HEK293 (cell line): ENCODE measurements at regions not wholly inside any gene's neighbourhood (a gene's known extent, or its start where the extent isn't known, plus 50 kb on each side); places are given as distances from the start of the nearest gene placed in this dataset.

Experiments
- CTCF ChIA-PET: fragments of 350-600 bp; formaldehyde crosslinking; extraction: SDS; loops from one replicate; lab custom pipeline; 2021; ENCODE audit warnings: antibody characterized with exemption; lab: Yijun Ruan, JAX
- POLR2A ChIA-PET: fragments of 300-600 bp; formaldehyde crosslinking; extraction: SDS; loops from one replicate; lab custom pipeline; 2020; ENCODE audit warnings: antibody characterized with exemption, inconsistent platforms; lab: Yijun Ruan, JAX
- H3K27ac ChIP-seq: fragments of 200-500 bp; sonication (Bioruptor generic); 2 replicates; pipeline ENCODE4 v1.5.1; 2014; ENCODE audit warnings: low read depth, low read length, control low read depth, inconsistent platforms; ENCODE audit errors: extremely low read depth
- H3K36me3 ChIP-seq, 2 experiments: fragments of 200-500 bp in 1 of 2; sonication (Bioruptor generic) in 1 of 2; 1 replicate in 1 of 2; 2 replicates in 1 of 2; pipeline ENCODE4 v1.5.1; 2014 to 2017; ENCODE audit warnings: inconsistent platforms in 2 of 2, low read length in 2 of 2; ENCODE audit not compliant: control insufficient read depth in 2 of 2, insufficient read depth in 1 of 2
- H3K4me1 ChIP-seq: fragments of 200-500 bp; sonication (Bioruptor generic); 2 replicates; pipeline ENCODE4 v1.5.1; 2014; ENCODE audit warnings: mild to moderate bottlenecking, low read length, inconsistent platforms; ENCODE audit not compliant: control insufficient read depth, insufficient read depth
- H3K4me3 ChIP-seq: 2 replicates; pipeline ENCODE4 v1.5.1; 2011; ENCODE audit warnings: low read depth, mild to moderate bottlenecking, control low read depth, low read length, moderate library complexity
- H3K9me3 ChIP-seq: fragments of 200-500 bp; sonication (Bioruptor generic); 2 replicates; pipeline ENCODE4 v1.5.1; 2014; ENCODE audit warnings: low read depth, low read length, inconsistent platforms; ENCODE audit not compliant: control insufficient read depth, insufficient read depth
- FEZF1 ChIP-seq: fragments of 450-650 bp; formaldehyde crosslinking; IDR thresholded peaks from 2 replicates; pipeline ENCODE4 v1.5.1; 2016; ENCODE audit warnings: missing biosample characterization, missing genetic modification characterization
- HOXC10 ChIP-seq: sonication (generic); formaldehyde crosslinking; IDR thresholded peaks from 2 replicates; pipeline ENCODE4 v1.8.1; 2023; ENCODE audit warnings: mild to moderate bottlenecking, missing genetic modification reagents
- KLF17 ChIP-seq: fragments of 450-650 bp; formaldehyde crosslinking; IDR thresholded peaks from 2 replicates; pipeline ENCODE4 v1.5.1; 2016; ENCODE audit warnings: missing biosample characterization, missing genetic modification characterization
- OSR2 ChIP-seq: fragments of 450-650 bp; formaldehyde crosslinking; IDR thresholded peaks from 2 replicates; pipeline ENCODE4 v1.5.1; 2016; ENCODE audit warnings: missing biosample characterization, missing genetic modification characterization
- PBX3 ChIP-seq: sonication (generic); formaldehyde crosslinking; IDR thresholded peaks from 2 replicates; pipeline ENCODE4 v1.8.1; 2022; ENCODE audit warnings: mild to moderate bottlenecking, moderate library complexity, missing genetic modification reagents
- REST ChIP-seq: fragments of 450-650 bp; formaldehyde crosslinking; IDR thresholded peaks from 2 replicates; pipeline ENCODE4 v1.5.1; 2016; ENCODE audit warnings: missing biosample characterization, missing genetic modification characterization
- SP7 ChIP-seq: fragments of 450-650 bp; formaldehyde crosslinking; IDR thresholded peaks from 2 replicates; pipeline ENCODE4 v1.5.1; 2016; ENCODE audit warnings: missing biosample characterization, missing genetic modification characterization
- ZNF132 ChIP-seq: fragments of 450-650 bp; formaldehyde crosslinking; IDR thresholded peaks from 2 replicates; pipeline ENCODE4 v1.5.1; 2017; ENCODE audit warnings: missing biosample characterization, missing genetic modification characterization, borderline replicate concordance
- ZNF148 ChIP-seq: fragments of 450-650 bp; formaldehyde crosslinking; IDR thresholded peaks from 2 replicates; pipeline ENCODE4 v1.5.0; 2017; ENCODE audit warnings: missing biosample characterization, missing genetic modification characterization, borderline replicate concordance
- ZNF2 ChIP-seq: fragments of 450-650 bp; formaldehyde crosslinking; IDR thresholded peaks from 2 replicates; pipeline ENCODE4 v1.5.1; 2016; ENCODE audit warnings: missing biosample characterization, missing genetic modification characterization
- ZNF23 ChIP-seq: fragments of 450-650 bp; formaldehyde crosslinking; IDR thresholded peaks from 2 replicates; pipeline ENCODE4 v1.5.1; 2016; ENCODE audit warnings: missing biosample characterization, missing genetic modification characterization, borderline replicate concordance
- ZNF239 ChIP-seq: fragments of 450-650 bp; formaldehyde crosslinking; IDR thresholded peaks from 2 replicates; pipeline ENCODE4 v1.5.1; 2016; ENCODE audit warnings: missing biosample characterization, missing genetic modification characterization
- ZNF274 ChIP-seq, 2 experiments: fragments of 200-500 bp in 1 of 2; fragments of 450-650 bp in 1 of 2; sonication (Bioruptor generic) in 1 of 2; formaldehyde crosslinking in 1 of 2; IDR thresholded peaks; 2 replicates each; pipeline versions ENCODE4 v1.5.1 to v1.6.1; 2014 to 2016; ENCODE audit warnings: borderline replicate concordance in 1 of 2, inconsistent platforms in 1 of 2, low read length in 1 of 2, missing biosample characterization in 1 of 2, missing genetic modification characterization in 1 of 2
- ZNF292 ChIP-seq: fragments of 450-650 bp; formaldehyde crosslinking; IDR thresholded peaks from 2 replicates; pipeline ENCODE4 v1.5.1; 2016; ENCODE audit warnings: low read depth, missing biosample characterization, missing genetic modification characterization, borderline replicate concordance
- ZNF561 ChIP-seq: fragments of 450-650 bp; IDR thresholded peaks from 2 replicates; pipeline ENCODE4 v1.5.1; 2018; ENCODE audit warnings: missing biosample characterization, missing genetic modification characterization, borderline replicate concordance
- ZNF660 ChIP-seq: fragments of 450-650 bp; IDR thresholded peaks from 2 replicates; pipeline ENCODE4 v1.5.1; 2018; ENCODE audit warnings: missing biosample characterization, mild to moderate bottlenecking, missing genetic modification characterization
- ZNF768 ChIP-seq: fragments of 450-650 bp; formaldehyde crosslinking; IDR thresholded peaks from 2 replicates; pipeline ENCODE4 v1.5.1; 2018; ENCODE audit warnings: missing biosample characterization, mild to moderate bottlenecking, missing genetic modification characterization
- TF ChIP-seq, protein P1 (sequence below): fragments of 450-650 bp; IDR thresholded peaks from 2 replicates; pipeline ENCODE4 v1.5.1; 2018; ENCODE audit warnings: missing biosample characterization, missing genetic modification characterization
- TF ChIP-seq, protein P2 (sequence below): fragments of 450-650 bp; formaldehyde crosslinking; conservative IDR thresholded peaks from 2 replicates; pipeline ENCODE4 v1.5.1; 2016; ENCODE audit warnings: low read depth, missing biosample characterization, missing genetic modification characterization
- TF ChIP-seq, protein P3 (sequence below): fragments of 450-650 bp; formaldehyde crosslinking; IDR thresholded peaks from 2 replicates; pipeline ENCODE4 v1.5.1; 2016; ENCODE audit warnings: missing biosample characterization, missing genetic modification characterization

GRCh38 chr9:99421369-99421768, 199.3 kb downstream of the SEC61B start:
- Histone ChIP-seq H3K4me1 (no peaks in the 10 kb centered on the region), H3K9me3 (no peaks in the 10 kb centered on the region), H3K27ac (no peak overlapping the region), H3K36me3 (no peaks in the 10 kb centered on the region), H3K4me3 (no peak overlapping the region)
- TF ChIP-seq SP7 (tag by site-specific recombination) (no peak), ZNF274 (IDR thresholded peaks at IDR 0.05; ENCODE audit: low read length) (no peak), ZNF274 (tag by site-specific recombination; IDR thresholded peaks at IDR 0.05; ENCODE audit: borderline replicate concordance) (no peak), ZNF561 (tag by site-specific recombination) (no peak), ZNF239 (no peak), OSR2 (tag by site-specific recombination) (no peak), ZNF660 (tag by site-specific recombination) (no peak), REST (tag by site-specific recombination) (no peak), ZNF768 (tag by site-specific recombination) (no peak), ZNF292 (tag by site-specific recombination) (no peak), ZNF23 (tag by site-specific recombination) (no peak), ZNF2 (no peak), FEZF1 (tag by site-specific recombination) (no peak), KLF17 (tag by site-specific recombination) (no peak), ZNF132 (tag by site-specific recombination) (no peak), HOXC10 (CRISPR knock-in tag) (no peak), ZNF148 (no peak), PBX3 (no peak)
- TF ChIP-seq, protein P1, sequence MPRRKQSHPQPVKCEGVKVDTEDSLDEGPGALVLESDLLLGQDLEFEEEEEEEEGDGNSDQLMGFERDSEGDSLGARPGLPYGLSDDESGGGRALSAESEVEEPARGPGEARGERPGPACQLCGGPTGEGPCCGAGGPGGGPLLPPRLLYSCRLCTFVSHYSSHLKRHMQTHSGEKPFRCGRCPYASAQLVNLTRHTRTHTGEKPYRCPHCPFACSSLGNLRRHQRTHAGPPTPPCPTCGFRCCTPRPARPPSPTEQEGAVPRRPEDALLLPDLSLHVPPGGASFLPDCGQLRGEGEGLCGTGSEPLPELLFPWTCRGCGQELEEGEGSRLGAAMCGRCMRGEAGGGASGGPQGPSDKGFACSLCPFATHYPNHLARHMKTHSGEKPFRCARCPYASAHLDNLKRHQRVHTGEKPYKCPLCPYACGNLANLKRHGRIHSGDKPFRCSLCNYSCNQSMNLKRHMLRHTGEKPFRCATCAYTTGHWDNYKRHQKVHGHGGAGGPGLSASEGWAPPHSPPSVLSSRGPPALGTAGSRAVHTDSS (tag by site-specific recombination), result no peak
- TF ChIP-seq, protein P2, sequence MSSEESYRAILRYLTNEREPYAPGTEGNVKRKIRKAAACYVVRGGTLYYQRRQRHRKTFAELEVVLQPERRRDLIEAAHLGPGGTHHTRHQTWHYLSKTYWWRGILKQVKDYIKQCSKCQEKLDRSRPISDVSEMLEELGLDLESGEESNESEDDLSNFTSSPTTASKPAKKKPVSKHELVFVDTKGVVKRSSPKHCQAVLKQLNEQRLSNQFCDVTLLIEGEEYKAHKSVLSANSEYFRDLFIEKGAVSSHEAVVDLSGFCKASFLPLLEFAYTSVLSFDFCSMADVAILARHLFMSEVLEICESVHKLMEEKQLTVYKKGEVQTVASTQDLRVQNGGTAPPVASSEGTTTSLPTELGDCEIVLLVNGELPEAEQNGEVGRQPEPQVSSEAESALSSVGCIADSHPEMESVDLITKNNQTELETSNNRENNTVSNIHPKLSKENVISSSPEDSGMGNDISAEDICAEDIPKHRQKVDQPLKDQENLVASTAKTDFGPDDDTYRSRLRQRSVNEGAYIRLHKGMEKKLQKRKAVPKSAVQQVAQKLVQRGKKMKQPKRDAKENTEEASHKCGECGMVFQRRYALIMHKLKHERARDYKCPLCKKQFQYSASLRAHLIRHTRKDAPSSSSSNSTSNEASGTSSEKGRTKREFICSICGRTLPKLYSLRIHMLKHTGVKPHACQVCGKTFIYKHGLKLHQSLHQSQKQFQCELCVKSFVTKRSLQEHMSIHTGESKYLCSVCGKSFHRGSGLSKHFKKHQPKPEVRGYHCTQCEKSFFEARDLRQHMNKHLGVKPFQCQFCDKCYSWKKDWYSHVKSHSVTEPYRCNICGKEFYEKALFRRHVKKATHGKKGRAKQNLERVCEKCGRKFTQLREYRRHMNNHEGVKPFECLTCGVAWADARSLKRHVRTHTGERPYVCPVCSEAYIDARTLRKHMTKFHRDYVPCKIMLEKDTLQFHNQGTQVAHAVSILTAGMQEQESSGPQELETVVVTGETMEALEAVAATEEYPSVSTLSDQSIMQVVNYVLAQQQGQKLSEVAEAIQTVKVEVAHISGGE (tag by site-specific recombination), result no peak
- TF ChIP-seq, protein P3, sequence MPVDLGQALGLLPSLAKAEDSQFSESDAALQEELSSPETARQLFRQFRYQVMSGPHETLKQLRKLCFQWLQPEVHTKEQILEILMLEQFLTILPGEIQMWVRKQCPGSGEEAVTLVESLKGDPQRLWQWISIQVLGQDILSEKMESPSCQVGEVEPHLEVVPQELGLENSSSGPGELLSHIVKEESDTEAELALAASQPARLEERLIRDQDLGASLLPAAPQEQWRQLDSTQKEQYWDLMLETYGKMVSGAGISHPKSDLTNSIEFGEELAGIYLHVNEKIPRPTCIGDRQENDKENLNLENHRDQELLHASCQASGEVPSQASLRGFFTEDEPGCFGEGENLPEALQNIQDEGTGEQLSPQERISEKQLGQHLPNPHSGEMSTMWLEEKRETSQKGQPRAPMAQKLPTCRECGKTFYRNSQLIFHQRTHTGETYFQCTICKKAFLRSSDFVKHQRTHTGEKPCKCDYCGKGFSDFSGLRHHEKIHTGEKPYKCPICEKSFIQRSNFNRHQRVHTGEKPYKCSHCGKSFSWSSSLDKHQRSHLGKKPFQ, result no peak
- ChIA-PET CTCF (no interaction called here), POLR2A (no interaction called here)
